ENCODE measurements at regions not wholly inside any gene's neighbourhood (a gene's known extent, or its start where the extent isn't known, plus 50 kb on each side); places are given as distances from the start of the nearest gene placed in this dataset.

DNA sequence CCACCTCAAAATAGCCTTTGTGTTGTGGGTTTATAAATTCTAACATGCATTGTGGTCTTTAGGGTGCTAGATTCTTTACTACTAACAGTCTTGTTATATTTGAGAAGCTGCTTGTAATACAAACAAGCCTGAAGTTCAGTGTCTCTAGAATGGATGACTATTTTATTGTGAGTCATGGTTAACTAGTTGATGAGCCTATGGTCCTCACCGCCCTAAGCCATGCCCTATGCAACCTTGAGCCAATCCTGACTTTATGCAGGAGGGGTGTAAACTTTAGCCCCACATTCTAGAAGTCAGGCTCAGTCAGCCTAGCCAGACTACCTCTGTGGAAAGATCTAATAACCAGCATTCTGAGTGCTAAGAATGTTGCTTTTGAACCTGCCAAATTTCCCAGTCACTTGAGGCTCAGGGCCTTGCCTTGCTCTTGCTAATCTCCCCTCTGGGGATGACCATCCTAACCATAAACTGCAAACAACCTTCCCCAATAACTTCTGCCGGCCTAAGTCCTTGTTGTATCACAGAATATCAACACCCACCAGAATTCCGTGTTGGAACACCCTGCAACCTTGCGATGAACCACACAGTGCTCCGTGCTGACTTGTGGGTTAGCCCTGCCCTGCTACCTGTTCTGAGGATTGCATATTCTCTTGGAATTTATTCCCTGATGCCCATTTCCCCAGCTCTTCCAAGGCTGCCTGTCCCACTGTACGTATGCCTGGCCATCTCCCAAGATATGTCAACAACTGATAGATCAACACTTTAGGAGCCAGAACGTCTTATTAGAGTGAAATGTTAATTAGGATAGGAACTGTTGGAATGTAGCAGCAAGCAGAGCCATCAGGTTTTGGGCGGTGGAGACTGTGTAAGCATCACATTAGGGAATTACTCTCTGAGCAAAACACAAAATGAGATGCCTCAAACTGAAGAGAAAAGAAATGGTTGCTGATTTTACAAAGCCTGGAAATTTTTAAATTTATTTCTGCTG is 71.7 kb upstream of the CEP85L start:
- H3K9ac ChIP-seq (ENCODE audit: low read length), result no peak overlapping the region
- H3K4me3 ChIP-seq (ENCODE audit: low read depth, low read length, poor library complexity, severe bottlenecking), result no peak overlapping the region
- H3K36me3 ChIP-seq (ENCODE audit: insufficient read depth, low read length), result no peaks in the 10 kb centered on the region
- no peaks in the 10 kb centered on the region for H3K79me2 ChIP-seq (ENCODE audit: insufficient read depth, low read length)
- no peaks in the 10 kb centered on the region for H3K9me3 ChIP-seq (ENCODE audit: low read length)
- H3F3A ChIP-seq (ENCODE audit: insufficient read depth, low read length), result no peaks in the 10 kb centered on the region
- peaks cover 26% of the 10 kb centered on the region for H3K4me1 ChIP-seq (ENCODE audit: insufficient read depth, low read length, severe bottlenecking)
- H3K9me2 ChIP-seq (ENCODE audit: low read depth, low read length), result no peaks in the 10 kb centered on the region
- TF ChIP-seq EZH2 (IDR thresholded peaks at IDR 0.05; ENCODE audit: borderline replicate concordance, low read length) (no peak), CTCF (IDR thresholded peaks at IDR 0.05; ENCODE audit: low read length) (no peak)
- H3K4me2 ChIP-seq (ENCODE audit: low read length), result no peak overlapping the region
- no peaks in the 10 kb centered on the region for H3K27me3 ChIP-seq (ENCODE audit: insufficient read depth, low read length)
- no peak overlapping the region for H3K27ac ChIP-seq (ENCODE audit: low read depth, low read length, poor library complexity, severe bottlenecking)
- no peak overlapping the region for H2AFZ ChIP-seq (ENCODE audit: low read length)
- H4K20me1 ChIP-seq (ENCODE audit: insufficient read depth, low read length), result no peaks in the 10 kb centered on the region

GRCh38 chr6:118720125-118720473 is 68.7 kb upstream of the CEP85L start:
- TF ChIP-seq CTCF (IDR thresholded peaks at IDR 0.05; ENCODE audit: low read length), result no peak
- no peak for TF ChIP-seq EZH2 (IDR thresholded peaks at IDR 0.05; ENCODE audit: borderline replicate concordance, low read length)
- H3K4me2 ChIP-seq (ENCODE audit: low read length), result no peak overlapping the region

GRCh38 chr6:118719351-118720124 is 68.1 kb upstream of the CEP85L start:
- Histone ChIP-seq H3K4me2 (ENCODE audit: low read length) (peak overlapping the region; percentile 37), H3K79me2 (ENCODE audit: insufficient read depth, low read length) (no peaks in the 10 kb centered on the region), H3K9ac (ENCODE audit: low read length) (peak overlapping the region; percentile 26; the same call in 1 of the 2 replicates), H3K9me3 (ENCODE audit: low read length) (no peaks in the 10 kb centered on the region), H3K9me2 (ENCODE audit: low read depth, low read length) (no peaks in the 10 kb centered on the region), H4K20me1 (ENCODE audit: insufficient read depth, low read length) (no peaks in the 10 kb centered on the region), H2AFZ (ENCODE audit: low read length) (peak overlapping the region; percentile 43; the same call in 1 of the 2 replicates), H3K4me1 (ENCODE audit: insufficient read depth, low read length, severe bottlenecking) (peaks cover 27% of the 10 kb centered on the region), H3K27ac (ENCODE audit: low read depth, low read length, poor library complexity, severe bottlenecking) (peak overlapping the region; percentile 25), H3K27me3 (ENCODE audit: insufficient read depth, low read length) (no peaks in the 10 kb centered on the region), H3K36me3 (ENCODE audit: insufficient read depth, low read length) (no peaks in the 10 kb centered on the region), H3K4me3 (ENCODE audit: low read depth, low read length, poor library complexity, severe bottlenecking) (no peak overlapping the region), H3F3A (ENCODE audit: insufficient read depth, low read length) (no peaks in the 10 kb centered on the region)
- TF ChIP-seq EZH2 (IDR thresholded peaks at IDR 0.05; ENCODE audit: borderline replicate concordance, low read length) (no peak), CTCF (IDR thresholded peaks at IDR 0.05; ENCODE audit: low read length) (no peak)

More at GRCh38 chr6:118720125-118720473, 68.7 kb upstream of the CEP85L start:
- H3K27ac ChIP-seq (ENCODE audit: low read depth, low read length, poor library complexity, severe bottlenecking), result no peak overlapping the region
- H3K79me2 ChIP-seq (ENCODE audit: insufficient read depth, low read length), result no peaks in the 10 kb centered on the region
- H3K36me3 ChIP-seq (ENCODE audit: insufficient read depth, low read length), result no peaks in the 10 kb centered on the region
- H3K9ac ChIP-seq (ENCODE audit: low read length), result no peak overlapping the region
- H2AFZ ChIP-seq (ENCODE audit: low read length), result no peak overlapping the region
- H4K20me1 ChIP-seq (ENCODE audit: insufficient read depth, low read length), result no peaks in the 10 kb centered on the region
- peaks cover 27% of the 10 kb centered on the region for H3K4me1 ChIP-seq (ENCODE audit: insufficient read depth, low read length, severe bottlenecking)
- no peaks in the 10 kb centered on the region for H3K9me3 ChIP-seq (ENCODE audit: low read length)
- H3K9me2 ChIP-seq (ENCODE audit: low read depth, low read length), result no peaks in the 10 kb centered on the region
- H3F3A ChIP-seq (ENCODE audit: insufficient read depth, low read length), result no peaks in the 10 kb centered on the region
- no peak overlapping the region for H3K4me3 ChIP-seq (ENCODE audit: low read depth, low read length, poor library complexity, severe bottlenecking)
- H3K27me3 ChIP-seq (ENCODE audit: insufficient read depth, low read length), result no peaks in the 10 kb centered on the region

Measured in OCI-LY1 (cell line).